Frontal cortex (tissue), 3 donors: ENCODE measurements at regions not wholly inside any gene's neighbourhood (a gene's known extent, or its start where the extent isn't known, plus 50 kb on each side); places are given as distances from the start of the nearest gene placed in this dataset.

Experiments used
- DNase-seq, 2 donors: peaks; one replicate each; pipeline ENCODE4 v3.0.0; 2012; ENCODE audit warnings: low spot score in 2 of 2
- FAIRE-seq: peaks from 2 replicates; lab custom pipeline; 2012; peaks lifted over from hg19 to GRCh38; lab: Jason Lieb, UNC
- donor health status: control.
- donor health status: control.
- donor health status: control.

GRCh38 chr2:173657996-173658717, 303.5 kb downstream of the CDCA7 start:
- DNase-seq = no peak
- no peak for FAIRE-seq

DNA sequence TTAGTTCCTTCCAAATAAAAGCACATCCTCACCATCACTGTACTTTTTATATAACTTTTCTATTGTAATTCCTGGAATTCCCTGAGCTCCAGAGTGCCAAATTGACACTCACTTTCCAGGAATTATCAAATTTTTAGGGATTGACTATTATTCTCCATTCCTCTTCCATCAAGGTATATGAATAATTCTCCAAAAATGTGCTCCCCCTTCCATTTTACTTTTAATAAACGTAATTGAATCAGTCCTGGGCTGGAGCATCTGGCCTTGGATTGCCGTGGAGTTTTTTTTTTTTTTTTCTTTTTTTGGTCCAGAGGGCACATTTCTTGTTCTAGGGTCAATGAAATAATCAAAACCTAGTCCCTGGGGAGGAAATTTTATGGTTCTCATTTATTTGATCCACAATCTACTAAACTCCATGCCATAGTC, 304.3 kb downstream of the CDCA7 start:
- no peak for DNase-seq
- no peak for FAIRE-seq

DNA sequence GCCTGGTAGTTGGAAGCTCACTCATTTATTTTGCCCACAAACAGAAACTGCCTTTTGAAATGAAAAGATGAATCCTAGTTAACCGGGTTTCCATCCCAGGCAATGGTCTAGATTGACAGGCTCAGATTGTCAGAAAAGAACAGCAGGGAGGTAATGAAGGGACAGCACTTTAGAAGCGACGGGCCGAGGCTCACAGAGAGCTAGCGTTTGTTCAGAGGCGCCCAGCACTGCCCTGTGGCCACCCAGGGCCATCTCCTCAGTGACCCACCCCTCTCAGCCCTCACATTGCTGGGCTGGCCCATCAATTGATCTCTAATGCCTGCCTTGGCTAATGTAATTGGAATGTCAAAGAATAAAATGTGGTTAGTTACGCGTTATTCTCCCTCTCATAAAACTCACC, 304.8 kb downstream of the CDCA7 start:
- DNase-seq = no peak
- no peak for FAIRE-seq

DNA sequence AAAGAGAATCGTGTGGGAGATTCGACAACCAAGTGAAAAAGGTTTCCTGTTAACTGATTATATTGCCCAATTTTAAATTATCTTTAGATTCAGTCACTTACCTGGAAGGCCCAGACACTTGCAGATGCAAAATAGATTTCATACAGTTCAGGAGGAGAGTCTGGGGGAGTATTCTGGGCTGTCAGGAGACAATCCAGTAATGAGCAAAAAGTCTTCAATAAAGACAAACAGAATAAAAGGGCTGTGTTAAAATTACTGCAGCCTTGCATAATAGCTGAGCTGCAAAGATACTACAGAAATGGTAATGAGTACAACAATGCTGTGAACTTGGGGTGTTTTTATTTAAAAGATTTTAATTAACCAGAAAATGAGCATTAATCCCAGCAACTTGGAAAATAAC, 303.6 kb downstream of the SP3 start:
- FAIRE-seq (no peak), DNase-seq (no peak)

GRCh38 chr2:173663353-173663752, 301.8 kb downstream of the SP3 start:
- FAIRE-seq (no peak), DNase-seq (no peak)

- DNase-seq (no peak), FAIRE-seq (no peak)
These were observed 301.2 kb downstream of the SP3 start for GRCh38 chr2:173663835-173664512.

DNA sequence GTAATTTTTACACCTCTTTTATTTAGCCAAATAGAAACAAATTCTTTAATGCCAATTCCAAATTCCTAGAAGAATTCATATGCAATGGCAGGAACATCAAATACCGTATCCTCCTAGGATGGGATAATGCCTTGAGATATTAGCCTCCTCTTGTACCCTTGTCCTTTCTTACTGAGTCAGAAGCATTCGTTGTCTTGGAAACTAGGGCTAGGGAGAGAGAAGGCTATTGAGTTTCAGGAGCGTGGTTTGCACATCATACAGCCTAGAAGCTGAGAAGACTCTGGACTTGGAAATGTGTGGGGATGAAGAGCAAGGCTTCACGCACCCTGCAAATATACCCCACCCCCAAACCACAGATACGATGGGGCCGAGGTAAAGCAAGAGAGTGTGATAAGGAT, 300.7 kb downstream of the SP3 start:
- FAIRE-seq = no peak

DNA sequence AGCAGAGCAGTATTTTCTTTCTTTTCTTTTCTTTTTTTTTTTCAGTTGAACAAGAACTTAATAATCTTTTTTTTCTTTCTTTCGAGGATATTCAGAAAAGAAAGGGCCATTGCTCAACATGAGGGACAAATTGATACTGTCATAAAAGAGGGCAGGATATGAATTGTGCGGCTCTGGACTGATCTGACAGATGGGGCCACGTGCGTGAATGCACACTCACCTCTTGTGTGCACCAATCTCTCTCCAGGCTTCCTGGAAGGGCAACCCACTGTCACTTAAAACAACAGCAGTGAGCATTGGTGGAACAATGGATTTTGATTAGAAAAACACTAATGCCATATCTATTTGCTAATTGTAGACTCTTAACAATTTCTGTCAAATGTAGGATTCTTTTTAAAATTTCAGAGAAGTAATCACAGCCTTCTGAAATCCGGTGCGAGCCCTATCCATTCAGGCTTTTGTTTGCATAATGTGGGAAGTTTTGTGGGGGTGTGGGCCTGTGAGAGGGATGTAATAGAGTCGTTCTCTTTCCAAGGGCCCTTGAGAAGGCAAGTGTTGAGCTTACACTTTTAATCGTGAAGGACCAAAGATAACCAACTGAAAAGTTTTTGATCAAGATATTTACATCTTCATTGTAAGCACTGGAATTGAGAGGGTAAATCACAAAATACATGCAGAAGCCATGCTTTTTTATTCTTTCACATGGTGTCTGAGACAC, 298.8 kb downstream of the SP3 start:
- DNase-seq (no peak), FAIRE-seq (no peak)

More for the DNA sequence above, 300.7 kb downstream of the SP3 start:
- no peak for DNase-seq

- FAIRE-seq (no peak), DNase-seq (no peak)
These were observed 298.2 kb downstream of the SP3 start for GRCh38 chr2:173667014-173667413.

DNA sequence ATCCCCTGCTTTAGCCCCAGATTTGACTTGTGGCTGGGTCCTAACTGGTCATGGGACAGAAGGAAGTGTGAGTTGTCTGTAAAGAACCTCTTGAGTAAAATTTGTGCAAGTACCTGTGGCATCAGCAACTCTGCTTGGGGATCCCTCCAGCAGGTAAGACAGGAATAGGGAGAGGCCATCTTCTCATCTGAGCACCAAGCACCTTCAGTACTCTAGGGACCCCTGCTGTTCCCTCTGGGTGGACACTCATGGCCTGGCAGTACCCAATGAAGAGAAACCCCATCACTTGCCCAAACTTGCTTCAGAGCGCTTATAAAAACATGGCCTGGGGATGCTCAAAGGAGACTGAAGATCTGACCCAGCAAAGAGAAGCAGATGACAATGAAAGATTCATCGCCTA, 297.8 kb downstream of the SP3 start:
- FAIRE-seq (no peak), DNase-seq (no peak)

DNA sequence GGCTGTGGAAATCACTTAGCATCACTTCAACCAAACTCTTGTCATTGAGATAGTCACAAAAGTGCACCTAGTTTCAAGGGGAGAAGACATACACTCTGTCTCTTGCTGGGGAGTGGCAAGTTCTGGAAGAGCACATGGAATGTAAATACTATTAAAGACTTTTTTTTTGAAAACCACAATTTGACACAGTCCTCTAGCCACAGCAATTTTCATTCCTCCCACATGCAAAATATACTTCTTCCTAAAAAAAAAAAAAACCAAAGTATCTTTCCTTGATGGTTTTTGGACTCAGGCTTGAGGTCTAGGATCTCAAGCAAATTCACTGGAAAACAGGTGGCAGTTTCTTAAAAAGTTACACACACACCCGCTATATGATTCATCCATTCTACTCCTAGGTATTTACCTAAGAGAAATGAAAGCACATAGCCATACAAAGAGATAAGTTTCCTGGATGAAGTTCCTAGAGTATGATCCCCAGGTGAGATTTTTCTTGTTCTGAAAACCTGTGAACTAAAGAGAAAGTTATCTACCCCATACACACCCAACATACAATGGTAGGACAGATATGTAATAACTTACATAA, 295.8 kb downstream of the SP3 start:
- FAIRE-seq = no peak
- no peak for DNase-seq

GRCh38 chr2:173669888-173670287, 295.3 kb downstream of the SP3 start:
- FAIRE-seq (no peak), DNase-seq (no peak)

GRCh38 chr2:173672573-173673340, 292.4 kb downstream of the SP3 start:
- no peak for FAIRE-seq
- DNase-seq = no peak

DNA sequence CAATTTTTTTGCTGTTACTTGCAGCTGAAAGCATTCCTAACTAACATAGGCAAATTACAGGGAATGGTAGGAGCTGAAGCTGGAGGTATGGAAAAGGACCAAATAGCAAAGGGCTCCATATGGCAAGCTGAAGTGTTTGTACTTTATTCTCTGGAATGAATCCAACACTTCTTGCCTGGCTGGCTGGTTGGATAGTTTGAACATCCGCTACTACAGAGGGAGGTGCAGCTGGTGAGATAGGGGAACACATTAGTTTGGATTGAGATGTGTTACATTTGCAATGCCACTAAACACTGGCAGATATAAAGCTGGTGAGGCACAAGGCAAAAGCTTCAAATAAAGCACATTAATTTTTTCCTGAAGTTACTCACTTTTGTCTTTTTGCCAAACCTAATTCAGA, 291.5 kb downstream of the SP3 start:
- no peak for DNase-seq
- no peak for FAIRE-seq

DNA sequence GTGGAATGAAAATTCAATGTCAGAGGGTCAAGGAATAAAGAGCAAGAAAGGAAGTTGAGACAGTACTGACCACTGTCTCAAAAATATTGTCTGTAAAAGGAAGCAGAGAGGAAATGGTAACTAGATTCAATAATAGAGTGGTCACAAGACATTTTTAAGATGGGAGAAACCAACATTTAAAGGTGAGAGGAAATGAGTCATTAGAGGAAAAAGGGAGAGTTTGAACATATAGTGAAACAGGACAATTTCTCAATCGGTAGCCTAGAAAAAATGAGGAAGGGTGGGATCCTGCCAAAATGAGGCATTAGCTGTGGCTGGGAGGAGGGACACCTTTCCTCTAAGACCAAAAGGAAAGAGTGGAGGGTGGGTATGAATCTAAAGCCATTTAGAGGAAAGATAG, 288.5 kb downstream of the SP3 start:
- DNase-seq = no peak
- FAIRE-seq = no peak

GRCh38 chr2:173678186-173678585, 287.0 kb downstream of the SP3 start:
- no peak for DNase-seq
- FAIRE-seq = no peak

- DNase-seq (no peak), FAIRE-seq (no peak)
These were observed 284.6 kb downstream of the SP3 start for GRCh38 chr2:173680574-173680973.

DNA sequence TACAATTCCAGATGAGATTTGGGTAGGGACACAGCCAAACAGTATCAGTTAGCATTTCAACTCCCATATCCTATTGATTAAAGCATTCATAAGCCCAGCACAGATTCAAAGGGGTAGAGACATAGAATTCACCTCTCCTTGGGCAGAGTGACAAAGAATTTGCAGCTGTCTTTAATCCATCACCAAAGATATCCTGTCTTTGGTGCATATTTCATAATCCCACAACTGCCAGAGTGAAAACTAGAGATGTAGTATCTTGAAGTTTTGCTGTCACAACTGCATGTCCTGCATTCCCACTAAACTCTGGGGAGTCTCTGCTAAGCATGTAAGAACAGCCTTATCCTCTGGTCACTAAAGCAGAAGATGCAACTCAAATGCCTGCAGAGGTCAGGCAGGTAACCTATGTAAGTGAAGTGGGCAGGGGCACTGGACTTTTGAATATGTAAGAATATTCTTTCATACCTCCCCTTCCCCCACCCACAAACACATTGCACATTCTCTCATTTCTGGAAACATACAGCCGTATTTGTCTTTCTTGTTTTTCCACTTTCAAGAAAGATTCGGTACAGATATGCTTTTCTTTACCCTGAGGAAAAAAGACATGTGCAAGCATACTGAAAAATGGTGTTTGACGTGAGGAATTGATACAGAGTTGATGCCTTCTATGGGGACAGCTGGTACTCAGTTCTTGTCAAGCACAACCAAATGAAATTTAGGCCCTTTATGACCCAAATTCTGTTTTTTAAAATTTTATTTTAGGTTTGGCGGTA, 283.1 kb downstream of the SP3 start:
- FAIRE-seq (no peak), DNase-seq (no peak)

DNA sequence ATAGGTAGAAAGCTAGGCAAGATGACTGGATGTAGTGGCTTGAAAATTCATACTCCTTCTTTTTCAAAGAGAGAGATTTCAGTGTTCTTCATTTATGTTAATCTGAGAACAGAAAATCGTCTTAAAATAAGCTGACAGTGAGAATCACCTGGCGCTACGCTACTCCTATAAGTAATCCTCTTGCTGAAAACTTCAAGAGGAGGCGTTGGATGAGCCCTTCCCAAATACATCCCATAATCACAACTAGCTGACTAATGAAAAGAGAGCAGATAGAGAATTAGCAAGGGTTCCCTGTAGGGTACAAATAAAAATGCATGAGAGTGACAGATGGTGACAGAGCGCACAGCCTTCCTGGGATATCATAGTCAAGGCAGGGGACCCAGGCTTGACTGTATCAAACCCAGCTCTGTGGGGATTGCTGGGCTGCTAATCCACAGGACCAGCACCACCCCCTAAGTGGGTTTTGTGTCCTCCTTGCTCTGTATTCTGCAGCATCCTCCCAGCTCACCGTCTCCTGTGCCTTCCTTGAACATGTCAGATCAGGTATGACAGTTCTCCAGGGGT, 280.2 kb downstream of the SP3 start:
- FAIRE-seq = no peak
- no peak for DNase-seq
